T47D (cell line): ENCODE measurements at regions not wholly inside any gene's neighbourhood (a gene's known extent, or its start where the extent isn't known, plus 50 kb on each side); places are given as distances from the start of the nearest gene placed in this dataset.
"Not testable (repeated sequence)": the region's sequence is repeated elsewhere in the genome, so short reads cannot be mapped to it uniquely, and the experiment has no call there.

Source experiments
- DNase-seq, 2 experiments: peaks; one replicate each; pipeline versions ENCODE4 v3.0.0 to v3.0.0-alpha.2; 2011 to 2012; ENCODE audit warnings: low read depth in 1 of 2, low spot score in 1 of 2
- JUND ChIP-seq: IDR thresholded peaks from 2 replicates; pipeline ENCODE4 v1.6.1; 2012; ENCODE audit warnings: low read depth
- in situ Hi-C: cut with HindIII; loops from 2 replicates; pipeline ENCODE4 v1.10.0; 2016; ENCODE audit warnings: low sequenced_read_pairs, low pct_unique_long_range_greater_than_20kb

GRCh38 chr5:138702166-138703077 is 50.8 kb upstream of the CTNNA1 start:
- TF ChIP-seq JUND, result no peak
- in situ Hi-C loops, result no loop called here
- peak in 1 of 2 experiments; percentile 42 for DNase-seq

- in situ Hi-C loops, result no loop called here
- DNase-seq, result no peak
- TF ChIP-seq JUND, result no peak
These were observed 51.5 kb upstream of the CTNNA1 start for GRCh38 chr5:138701678-138702077.

GRCh38 chr5:138700581-138701362 is 52.5 kb upstream of the CTNNA1 start:
- in situ Hi-C loops, result no loop called here
- no peak for TF ChIP-seq JUND
- DNase-seq, result no peak

- in situ Hi-C loops, result no loop called here
- no peak for TF ChIP-seq JUND
- no peak for DNase-seq
These were observed 53.7 kb upstream of the CTNNA1 start for GRCh38 chr5:138699482-138699881.

GRCh38 chr5:138698713-138699112 is 54.5 kb upstream of the CTNNA1 start:
- in situ Hi-C loops, result no loop called here
- no peak for DNase-seq
- TF ChIP-seq JUND, result no peak

- DNase-seq, result no peak
- in situ Hi-C loops, result no loop called here
- no peak for TF ChIP-seq JUND
These were observed 55.4 kb upstream of the CTNNA1 start for GRCh38 chr5:138697720-138698360.

- no peak for DNase-seq
- no peak for TF ChIP-seq JUND
- in situ Hi-C loops, result no loop called here
These were observed 56.7 kb upstream of the CTNNA1 start for GRCh38 chr5:138696501-138696900.

- in situ Hi-C loops, result no loop called here
- no peak for TF ChIP-seq JUND
- DNase-seq, result no peak
These were observed 57.4 kb upstream of the CTNNA1 start for GRCh38 chr5:138695781-138696180.

- in situ Hi-C loops, result no loop called here
- TF ChIP-seq JUND, result no peak
- DNase-seq, result peak in 1 of 2 experiments; percentile 58
These were observed 59.1 kb upstream of the CTNNA1 start for GRCh38 chr5:138694146-138694545.

- no peak for TF ChIP-seq JUND
- in situ Hi-C loops, result no loop called here
- DNase-seq, result no peak
These were observed 60.9 kb upstream of the CTNNA1 start for GRCh38 chr5:138692370-138692769.

- in situ Hi-C loops, result no loop called here
- TF ChIP-seq JUND, result no peak
These were observed 66.6 kb upstream of the CTNNA1 start for GRCh38 chr5:138686668-138687067.

GRCh38 chr5:138685193-138685745 is 68.0 kb upstream of the CTNNA1 start:
- no peak for DNase-seq
- in situ Hi-C loops, result no loop called here
- TF ChIP-seq JUND, result no peak

More at GRCh38 chr5:138686668-138687067, 66.6 kb upstream of the CTNNA1 start:
- DNase-seq, result no peak

- DNase-seq, in situ Hi-C loops: not testable (repeated sequence)
These were observed 70.8 kb upstream of the CTNNA1 start for GRCh38 chr5:138682462-138682861.

- DNase-seq, in situ Hi-C loops: not testable (repeated sequence)
These were observed 74.4 kb upstream of the CTNNA1 start for GRCh38 chr5:138678826-138679225.
